GM18870 (cell line): ENCODE measurements at regions not wholly inside any gene's neighbourhood (a gene's known extent, or its start where the extent isn't known, plus 50 kb on each side); places are given as distances from the start of the nearest gene placed in this dataset.

Source experiments
- ATAC-seq: cut with Tn5 transposase; IDR thresholded peaks from one replicate; pipeline ENCODE4 v1.9.1; 2021; ENCODE audit warnings: moderate library complexity; ENCODE audit not compliant: unreplicated experiment

DNA sequence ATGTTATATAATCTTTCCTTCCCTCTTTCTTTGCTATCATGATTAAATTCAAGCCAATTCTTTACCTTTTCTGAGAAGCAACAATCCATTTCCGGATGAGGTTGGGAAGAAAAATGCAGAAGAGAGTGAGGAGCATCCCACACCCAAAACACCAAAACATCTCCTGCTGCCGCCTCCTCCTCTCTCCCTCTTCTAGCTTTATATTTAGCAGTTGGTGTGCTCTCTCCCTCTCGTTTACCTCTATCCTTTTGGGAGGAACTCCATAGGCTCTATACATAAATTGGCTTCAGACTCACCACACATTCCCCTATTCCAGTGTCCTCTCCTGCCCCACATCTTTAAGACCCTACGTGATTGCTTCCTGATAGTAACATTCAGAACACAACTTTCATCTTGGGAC lies 332.2 kb upstream of the PLXNA2 start:
- no peak for ATAC-seq

DNA sequence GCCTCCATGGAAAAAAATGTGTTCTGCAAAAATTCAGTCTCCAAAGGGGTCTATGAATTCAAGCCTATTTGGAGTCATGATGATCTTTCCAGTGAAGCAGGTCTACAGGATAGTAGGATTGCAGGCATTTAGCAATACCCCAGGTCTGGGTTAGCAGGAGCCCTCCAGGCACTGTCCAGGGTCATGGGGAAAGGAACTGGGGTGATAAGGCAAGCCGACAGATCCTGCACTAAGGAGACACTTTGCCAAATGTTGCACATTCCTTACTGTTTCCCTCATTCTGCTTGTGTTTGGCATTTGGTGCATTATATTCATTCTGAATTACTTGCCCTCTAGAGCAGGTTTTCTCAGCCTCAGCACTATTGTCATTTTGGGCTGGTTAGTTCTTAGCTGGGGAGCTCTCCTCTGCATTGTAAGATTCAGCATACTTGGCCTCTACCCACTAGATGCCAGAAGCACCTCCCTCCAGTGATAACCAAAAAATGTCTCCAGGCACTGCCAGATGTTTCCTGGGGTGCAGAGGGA lies 333.3 kb upstream of the PLXNA2 start:
- ATAC-seq, result no peak

GRCh38 chr1:208581209-208581608 lies 337.0 kb upstream of the PLXNA2 start:
- ATAC-seq, result no peak

DNA sequence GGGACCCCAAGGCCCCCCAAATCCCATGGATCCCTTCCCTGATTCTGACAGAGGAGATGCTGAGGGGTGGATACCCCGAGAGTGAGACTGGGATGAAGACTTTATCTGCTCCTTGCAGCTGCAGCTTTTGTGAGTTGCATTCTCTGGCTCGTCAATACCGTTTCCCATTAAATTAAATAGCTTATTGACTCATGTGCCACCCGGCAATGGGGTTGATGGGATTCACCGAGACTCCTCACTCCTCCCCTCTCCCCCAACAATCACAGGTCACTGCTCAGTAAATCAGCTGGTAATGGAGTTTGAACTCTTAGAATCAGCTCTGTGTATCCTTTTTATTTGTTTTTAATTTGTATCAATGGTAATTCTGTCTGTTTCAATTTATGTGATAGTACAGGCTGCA lies 337.5 kb upstream of the PLXNA2 start:
- ATAC-seq, result no peak

DNA sequence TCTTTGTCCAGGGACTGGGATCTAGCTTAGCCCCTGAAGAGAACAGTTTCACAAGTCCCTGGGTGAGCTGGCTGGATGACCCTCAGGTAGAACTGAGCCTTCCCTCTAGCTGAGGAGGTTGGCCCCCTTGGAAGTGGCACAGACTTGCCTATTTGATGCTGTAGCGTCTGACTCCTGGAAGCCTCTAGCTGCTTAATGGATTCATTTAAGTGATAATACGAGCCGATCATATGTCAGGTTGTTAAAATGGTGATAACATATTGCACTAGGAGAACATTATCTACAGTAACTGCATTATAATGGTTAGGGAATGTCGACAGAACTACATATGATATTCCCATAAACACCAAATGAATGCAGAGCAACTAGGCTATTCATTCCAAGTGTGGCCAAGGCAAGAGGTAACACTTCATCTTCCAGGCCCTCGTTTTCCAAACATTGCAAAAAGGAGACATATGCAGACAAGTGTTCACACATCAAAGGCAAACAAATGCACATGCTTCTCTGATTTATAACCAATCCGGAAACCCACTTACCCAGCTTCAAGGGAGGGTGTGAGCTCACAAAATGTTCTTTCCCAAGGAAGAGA lies 340.1 kb upstream of the PLXNA2 start:
- no peak for ATAC-seq

- ATAC-seq, result peak; percentile 96
Measured at GRCh38 chr1:208587110-208587509, 342.9 kb upstream of the PLXNA2 start.

DNA sequence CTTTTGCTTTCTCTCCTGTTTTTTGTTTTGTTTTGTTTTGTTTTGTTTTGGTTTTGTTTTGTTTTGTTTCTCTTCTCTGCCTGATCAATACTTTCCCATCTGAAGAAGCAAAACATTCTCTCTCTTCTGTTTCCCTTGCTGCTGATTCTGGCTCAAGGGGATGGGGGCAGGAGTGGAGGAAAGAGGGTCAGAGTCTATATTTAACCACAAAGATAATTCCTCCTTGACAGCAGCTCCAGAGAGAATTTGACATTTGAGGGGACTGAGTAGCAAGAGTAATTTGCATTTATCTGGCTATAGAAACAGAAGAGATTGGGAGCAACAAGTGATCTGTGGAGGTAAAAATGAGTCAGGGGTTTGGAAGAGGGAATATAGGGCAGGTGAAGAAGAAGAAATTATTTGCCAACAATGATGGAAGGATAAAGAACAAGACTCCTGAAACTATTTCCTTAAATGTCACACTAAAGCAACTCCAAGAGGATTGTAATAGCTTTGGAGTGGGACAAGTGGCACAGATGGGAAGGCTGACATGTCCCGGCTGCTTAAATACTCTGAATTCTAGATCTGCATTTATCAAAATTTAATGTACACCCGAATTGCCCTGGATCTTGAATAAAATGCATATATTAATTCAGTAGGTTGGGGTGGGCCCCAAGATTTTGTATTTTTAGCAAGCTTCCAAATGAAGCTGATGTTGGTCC lies 349.3 kb upstream of the PLXNA2 start:
- ATAC-seq, result no peak

DNA sequence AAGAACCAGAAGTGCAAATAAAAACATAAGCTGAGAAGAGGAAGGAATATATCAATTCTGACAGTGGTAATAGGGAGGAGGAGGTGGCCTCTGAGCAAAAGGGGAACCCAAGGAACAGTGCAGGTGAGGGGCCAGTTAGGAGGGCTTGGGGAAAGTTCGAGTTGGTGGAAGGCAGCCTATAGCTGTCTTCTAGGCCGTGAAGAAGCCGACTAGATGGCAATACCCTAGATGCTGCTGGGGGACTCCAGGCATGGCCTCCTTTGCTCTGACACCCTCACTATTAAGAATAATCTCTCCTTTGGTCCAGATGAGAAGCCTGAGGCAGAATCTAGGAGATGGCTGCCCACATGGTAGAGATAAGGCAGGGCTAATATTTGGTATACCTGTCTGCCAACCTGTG lies 351.1 kb upstream of the PLXNA2 start:
- no peak for ATAC-seq

DNA sequence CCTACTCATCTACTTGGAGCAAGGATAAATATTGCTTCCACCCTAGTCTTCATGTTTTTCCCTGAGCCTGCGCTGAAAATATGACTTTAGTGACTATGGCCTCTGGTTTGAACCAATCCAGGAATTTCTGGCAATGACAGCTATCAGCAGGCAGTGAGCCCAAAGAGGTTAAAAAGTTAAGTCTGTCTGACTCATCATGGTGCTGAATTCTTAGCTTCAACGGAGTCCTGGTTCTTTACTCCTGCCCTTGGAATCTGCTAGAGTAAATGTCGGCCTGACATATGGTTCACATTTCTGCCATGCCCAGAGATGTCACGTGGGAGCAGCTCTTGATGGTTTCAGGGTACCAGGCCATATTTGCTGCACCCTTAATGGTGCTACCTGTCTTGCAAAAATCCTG lies 351.6 kb upstream of the PLXNA2 start:
- ATAC-seq, result no peak

DNA sequence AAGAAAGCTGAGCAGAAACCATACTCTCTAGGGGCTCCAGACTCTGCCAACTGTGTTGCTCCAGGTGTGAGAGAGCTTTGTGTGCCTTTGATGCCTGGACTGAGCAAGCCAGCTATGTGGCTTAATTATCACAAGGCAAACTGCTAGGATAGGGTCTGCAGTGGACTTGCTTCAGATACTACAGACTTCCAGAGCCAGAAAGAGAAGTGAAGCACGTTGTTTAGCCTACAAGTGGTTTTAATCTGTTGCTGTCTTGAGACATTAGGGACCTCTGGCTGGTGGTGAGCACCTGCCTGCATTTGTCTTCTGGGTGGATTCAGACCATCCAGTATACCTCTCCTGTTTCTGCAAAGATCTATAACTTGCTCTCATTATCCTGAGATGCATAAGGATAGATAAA lies 353.4 kb upstream of the PLXNA2 start:
- no peak for ATAC-seq

- ATAC-seq, result no peak
Measured at GRCh38 chr1:208598021-208598420, 353.8 kb upstream of the PLXNA2 start.

DNA sequence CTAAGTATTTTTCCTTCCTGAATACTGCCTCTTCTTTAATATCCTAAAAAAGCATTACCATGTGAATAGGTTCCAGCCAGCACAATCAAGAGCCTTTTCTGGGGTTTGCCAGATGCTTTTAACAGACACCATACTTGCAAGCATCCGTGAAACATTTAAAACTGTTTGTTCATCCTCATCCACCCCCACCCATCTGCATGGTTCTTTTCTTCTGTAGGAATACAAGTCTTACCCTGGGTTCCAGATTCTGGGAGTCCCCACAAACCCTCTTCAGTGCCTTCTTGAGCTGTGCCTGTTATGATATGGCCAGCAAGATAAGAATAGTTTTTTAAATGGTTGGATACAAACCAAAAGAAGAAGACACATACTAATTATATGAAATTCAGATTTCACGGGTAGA lies 354.9 kb upstream of the PLXNA2 start:
- no peak for ATAC-seq

DNA sequence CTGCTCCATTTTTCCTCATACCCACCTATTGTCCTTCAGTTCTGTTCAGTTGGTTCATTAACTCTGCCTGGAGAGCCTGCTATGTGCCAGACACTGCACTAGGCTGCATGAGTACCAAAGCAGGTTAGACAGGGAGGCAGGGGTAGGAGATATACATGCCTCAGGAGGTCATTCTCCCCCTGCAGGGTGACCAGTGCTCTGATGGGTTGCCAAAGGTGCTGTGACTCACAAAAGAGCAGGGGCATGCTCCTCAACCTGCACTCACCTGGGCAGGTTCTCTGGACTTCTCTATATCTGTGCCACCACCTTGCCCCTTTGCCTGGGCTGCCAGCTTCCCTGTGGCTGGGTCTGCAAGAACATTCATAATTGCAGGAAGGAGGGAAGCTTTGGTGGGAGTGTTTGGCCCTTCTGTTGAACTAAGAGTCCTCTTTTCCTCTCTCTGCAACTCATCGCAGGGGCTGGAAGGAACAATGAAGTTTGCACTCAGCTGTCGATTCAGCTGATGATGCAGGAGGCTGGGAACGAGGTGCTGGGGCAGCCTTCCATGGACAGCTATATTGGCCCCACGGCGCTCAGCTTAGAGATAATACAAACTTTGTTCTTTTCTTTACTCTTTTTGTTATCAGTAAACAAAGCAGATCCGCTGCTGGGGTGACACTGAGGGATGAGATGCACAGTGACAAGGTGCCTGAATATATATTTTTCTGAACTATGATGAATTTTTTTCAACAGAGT lies 356.4 kb upstream of the PLXNA2 start:
- no peak for ATAC-seq

DNA sequence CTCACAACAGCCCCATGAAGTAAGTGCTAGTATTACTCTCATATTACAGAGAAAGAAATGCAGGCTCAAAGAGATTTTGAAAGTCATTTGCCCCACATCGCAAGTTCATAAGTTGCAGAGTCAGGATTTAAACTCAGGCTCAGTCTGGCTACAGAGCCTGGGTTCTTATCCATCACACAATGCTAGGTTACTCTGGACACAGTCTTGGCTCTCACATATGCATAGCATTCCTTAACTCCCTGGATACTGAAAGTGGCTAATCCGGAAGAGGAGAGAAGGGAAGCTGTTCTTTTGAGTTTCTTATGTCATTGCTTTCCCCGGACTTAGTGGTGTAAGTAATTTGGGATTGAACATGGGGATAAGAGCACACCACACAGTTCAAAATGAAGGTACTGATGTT lies 357.4 kb upstream of the PLXNA2 start:
- ATAC-seq, result no peak

DNA sequence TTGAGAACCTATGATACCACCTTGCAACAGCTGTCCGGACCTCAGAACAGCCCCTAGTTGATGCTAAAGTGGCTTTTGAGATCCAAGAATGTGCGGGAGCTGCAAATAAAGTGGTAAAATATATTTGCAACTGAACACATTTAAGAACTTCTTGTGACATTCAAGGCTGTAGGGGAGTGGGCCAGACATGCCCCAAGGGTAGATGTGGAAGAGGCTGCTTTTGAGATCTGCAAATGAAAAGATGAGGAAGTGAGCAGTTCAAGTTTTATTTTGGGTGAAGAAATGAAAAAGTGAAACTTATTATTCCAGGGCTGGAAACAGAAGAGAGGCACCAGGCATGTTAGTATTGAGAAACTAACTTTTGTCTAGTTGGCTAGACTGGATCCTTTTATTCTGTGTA lies 359.5 kb upstream of the PLXNA2 start:
- no peak for ATAC-seq

- peak; percentile 98 for ATAC-seq
Measured at GRCh38 chr1:208604295-208604694, 360.1 kb upstream of the PLXNA2 start.

DNA sequence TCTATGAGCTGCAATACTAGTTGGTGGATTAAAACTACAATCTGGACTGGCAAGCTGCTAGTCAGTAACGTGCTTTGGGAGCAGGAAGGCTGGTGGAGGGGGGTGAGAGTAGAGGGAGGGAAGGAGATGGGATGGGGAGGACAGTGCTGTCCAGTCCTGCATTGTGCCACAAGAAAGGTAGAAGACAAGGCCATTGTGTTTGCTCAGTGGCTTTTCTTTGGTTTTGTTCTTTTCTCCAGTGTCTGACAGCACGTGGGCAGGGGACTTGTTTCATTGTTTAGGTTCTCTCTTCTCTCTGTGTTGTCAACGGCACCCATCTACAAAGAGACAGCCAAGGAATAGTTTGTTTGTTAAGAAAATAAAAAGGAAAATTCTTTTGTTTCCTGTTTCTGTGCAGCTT lies 362.8 kb upstream of the PLXNA2 start:
- no peak for ATAC-seq

- no peak for ATAC-seq
Measured at GRCh38 chr1:208607616-208608015, 363.4 kb upstream of the PLXNA2 start.

DNA sequence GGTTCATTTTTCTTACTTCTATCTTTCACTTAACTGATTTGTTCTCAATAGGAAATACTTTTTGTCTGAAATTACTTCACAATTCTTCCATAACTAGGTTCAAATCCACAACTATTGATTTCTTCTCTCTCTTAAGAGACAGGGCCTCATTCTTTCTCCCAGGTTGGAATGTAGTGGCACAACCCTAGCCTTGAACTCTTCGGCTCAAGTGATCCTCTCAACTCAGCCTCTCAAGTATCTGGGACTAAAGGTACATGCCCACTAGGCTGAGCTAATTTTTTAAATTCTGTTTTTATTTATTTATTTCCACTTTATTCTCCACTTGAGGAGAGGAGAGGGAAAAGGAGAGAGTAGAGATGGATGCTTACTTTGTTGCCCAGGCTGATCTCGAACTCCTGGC lies 370.4 kb upstream of the PLXNA2 start:
- no peak for ATAC-seq

DNA sequence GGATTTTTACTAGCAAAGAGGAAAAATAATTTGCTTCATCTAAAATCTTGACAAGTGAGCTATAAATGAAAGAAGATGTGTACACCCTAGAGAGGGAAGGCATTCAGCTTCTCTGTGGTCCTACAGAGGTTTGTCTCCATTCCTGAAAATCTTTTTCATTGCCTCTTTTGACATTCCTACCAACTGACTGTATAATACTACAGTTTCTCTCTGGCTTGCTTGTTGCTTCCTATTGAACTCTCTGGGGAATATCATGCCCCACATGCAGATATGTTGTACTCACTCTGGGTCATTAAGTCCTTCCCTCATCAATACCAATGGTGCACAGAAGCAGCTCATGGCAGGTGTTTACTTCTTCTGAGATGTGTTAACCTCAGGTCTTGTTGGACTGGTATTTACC lies 371.2 kb upstream of the PLXNA2 start:
- no peak for ATAC-seq

GRCh38 chr1:208616776-208617175 lies 372.6 kb upstream of the PLXNA2 start:
- ATAC-seq, result no peak
